ENCODE measurements at regions not wholly inside any gene's neighbourhood (a gene's known extent, or its start where the extent isn't known, plus 50 kb on each side); places are given as distances from the start of the nearest gene placed in this dataset.

DNA sequence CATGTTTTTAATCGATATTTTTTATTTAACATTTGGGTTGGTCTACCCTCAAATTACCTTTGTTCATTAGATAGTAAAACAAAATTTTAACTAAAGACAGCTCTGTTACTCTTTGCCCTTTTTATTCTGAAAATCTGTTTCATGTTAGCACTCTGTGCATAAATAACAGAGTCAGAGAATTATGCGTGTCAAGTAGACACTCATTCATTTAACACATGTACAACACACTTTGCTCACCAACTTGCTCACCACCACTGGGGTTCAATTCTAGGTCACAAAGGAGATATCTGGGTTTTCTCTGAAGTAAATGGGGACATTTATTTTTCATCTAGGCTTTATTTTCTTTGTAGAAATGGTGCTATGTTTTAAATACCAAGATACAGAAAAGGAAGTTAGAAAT, 457.4 kb upstream of the SEMA3D start:
- intact Hi-C loops (cut with DNase I; ENCODE audit: low total_unique reads), result no loop called here
- no peak for TF ChIP-seq POLR2A (IDR thresholded peaks at IDR 0.05)
- TF ChIP-seq CTCF (IDR thresholded peaks at IDR 0.05), result no peak
- DNase-seq, result no peak
- Histone ChIP-seq H3K9me3 (no peaks in the 10 kb centered on the region), H3K36me3 (ENCODE audit: low read depth, missing control alignments) (no peaks in the 10 kb centered on the region), H3K27me3 (no peaks in the 10 kb centered on the region), H3K27ac (no peak overlapping the region), H3K4me1 (no peaks in the 10 kb centered on the region), H3K4me3 (no peak overlapping the region)
- WGBS, 2 donors, result 72 to 74% methylated on average over 2 of the region's 2 CpGs

DNA sequence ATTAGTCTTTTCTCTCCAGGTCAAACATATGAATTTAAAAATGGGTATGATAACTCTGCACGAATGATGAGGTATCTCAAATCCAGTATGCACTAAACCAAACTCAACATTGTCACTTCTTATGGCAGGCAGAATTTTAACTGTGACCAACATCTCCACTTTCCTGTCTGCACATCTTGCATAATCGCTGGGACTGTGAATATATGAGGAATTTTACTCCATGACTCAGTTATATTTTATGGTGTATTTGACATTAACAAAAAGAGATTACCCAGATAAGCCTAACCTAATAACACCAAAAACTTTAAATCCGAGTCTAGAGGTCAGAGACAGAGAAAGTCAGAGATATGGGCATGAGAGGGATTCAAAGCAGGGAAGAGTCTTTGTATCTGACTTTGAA, 454.5 kb upstream of the SEMA3D start:
- DNase-seq, result no peak
- TF ChIP-seq CTCF (IDR thresholded peaks at IDR 0.05), result no peak
- no peak for TF ChIP-seq POLR2A (IDR thresholded peaks at IDR 0.05)
- H3K27me3 ChIP-seq, result no peaks in the 10 kb centered on the region
- 85 to 86% methylated on average over 3 of the region's 3 CpGs for WGBS, 2 donors
- no peak overlapping the region for H3K4me3 ChIP-seq
- no peaks in the 10 kb centered on the region for H3K4me1 ChIP-seq
- no peaks in the 10 kb centered on the region for H3K9me3 ChIP-seq
- no peaks in the 10 kb centered on the region for H3K36me3 ChIP-seq (ENCODE audit: low read depth, missing control alignments)
- intact Hi-C loops (cut with DNase I; ENCODE audit: low total_unique reads), result no loop called here
- H3K27ac ChIP-seq, result no peak overlapping the region

DNA sequence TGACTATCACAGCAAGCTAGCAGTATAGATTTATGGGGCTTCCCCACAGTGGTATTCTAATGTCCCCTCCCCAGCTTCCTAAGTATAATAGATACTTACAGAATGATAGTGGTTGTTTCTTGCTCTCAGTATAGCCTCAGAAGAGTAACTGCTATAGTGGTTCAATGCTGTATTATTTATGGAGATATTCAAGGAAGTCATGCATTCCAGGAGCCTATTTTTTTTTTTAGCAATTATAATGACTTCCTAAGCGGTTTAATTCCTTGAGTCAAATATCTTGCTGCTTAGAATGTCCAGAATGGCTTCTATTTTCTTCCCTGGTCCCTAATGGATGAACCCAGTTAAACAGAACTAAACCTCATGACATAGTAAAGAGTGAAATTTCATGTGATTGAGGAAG, 451.5 kb upstream of the SEMA3D start:
- intact Hi-C loops (cut with DNase I; ENCODE audit: low total_unique reads), result no loop called here
- Histone ChIP-seq H3K4me3 (no peak overlapping the region), H3K36me3 (ENCODE audit: low read depth, missing control alignments) (no peaks in the 10 kb centered on the region), H3K27me3 (no peaks in the 10 kb centered on the region), H3K4me1 (no peaks in the 10 kb centered on the region), H3K27ac (no peak overlapping the region), H3K9me3 (no peaks in the 10 kb centered on the region)
- DNase-seq, result no peak
- TF ChIP-seq CTCF (IDR thresholded peaks at IDR 0.05), result no peak
- TF ChIP-seq POLR2A (IDR thresholded peaks at IDR 0.05), result no peak
- 55 to 70% methylated on average over 1 of the region's 1 CpG for WGBS, 2 donors

GRCh38 chr7:85634951-85635350, 448.1 kb upstream of the SEMA3D start:
- Histone ChIP-seq H3K36me3 (ENCODE audit: low read depth, missing control alignments) (no peaks in the 10 kb centered on the region), H3K9me3 (no peaks in the 10 kb centered on the region), H3K4me3 (no peak overlapping the region), H3K27ac (no peak overlapping the region), H3K4me1 (no peaks in the 10 kb centered on the region), H3K27me3 (no peaks in the 10 kb centered on the region)
- WGBS, 2 donors, result 78% methylated on average over 2 of the region's 2 CpGs
- intact Hi-C loops (cut with DNase I; ENCODE audit: low total_unique reads), result no loop called here
- TF ChIP-seq POLR2A (IDR thresholded peaks at IDR 0.05), result no peak
- no peak for TF ChIP-seq CTCF (IDR thresholded peaks at IDR 0.05)
- no peak for DNase-seq

DNA sequence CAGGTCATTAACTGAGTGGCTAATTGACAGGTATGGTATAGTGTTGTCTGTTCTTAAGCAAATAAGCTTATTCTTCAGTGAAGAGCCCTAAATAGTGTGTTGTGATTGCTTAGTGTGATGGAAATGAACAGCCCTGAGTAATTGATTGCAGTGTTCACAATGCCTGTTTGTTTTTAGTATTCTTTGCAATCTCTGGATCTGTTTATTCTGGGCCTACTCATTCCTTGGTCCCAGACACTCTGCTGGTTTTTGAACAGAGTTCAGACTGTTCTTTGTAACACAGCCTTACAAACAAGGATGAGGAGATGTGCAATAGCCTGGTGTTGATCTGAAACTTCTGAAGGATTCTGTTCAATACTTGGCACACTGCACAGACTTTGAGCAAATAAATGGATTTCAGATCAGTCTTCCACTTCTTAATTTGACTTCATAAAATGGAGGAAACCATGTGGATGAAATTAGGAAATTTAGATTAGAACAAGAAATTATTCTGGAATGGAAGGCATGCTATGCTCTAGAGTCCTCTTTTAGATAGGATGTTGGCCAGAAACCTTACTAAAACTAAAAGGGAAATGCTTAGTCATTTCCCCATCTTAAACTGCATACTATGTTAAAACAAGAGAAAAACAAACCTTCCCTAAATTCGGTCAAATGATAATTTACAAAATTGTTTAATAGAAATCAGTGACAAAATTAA, 444.2 kb upstream of the SEMA3D start:
- Histone ChIP-seq H3K9me3 (no peaks in the 10 kb centered on the region), H3K27me3 (no peaks in the 10 kb centered on the region), H3K36me3 (ENCODE audit: low read depth, missing control alignments) (no peaks in the 10 kb centered on the region), H3K27ac (no peak overlapping the region), H3K4me1 (no peaks in the 10 kb centered on the region), H3K4me3 (no peak overlapping the region)
- TF ChIP-seq POLR2A (IDR thresholded peaks at IDR 0.05) (no peak), CTCF (IDR thresholded peaks at IDR 0.05) (no peak)
- 73 to 83% methylated on average over 1 of the region's 1 CpG for WGBS, 2 donors
- no peak for DNase-seq
- intact Hi-C loops (cut with DNase I; ENCODE audit: low total_unique reads), result no loop called here
